Liver (tissue), 8 donors: ENCODE measurements at regions not wholly inside any gene's neighbourhood (a gene's known extent, or its start where the extent isn't known, plus 50 kb on each side); places are given as distances from the start of the nearest gene placed in this dataset.
"Not testable (repeated sequence)": the region's sequence is repeated elsewhere in the genome, so short reads cannot be mapped to it uniquely, and the experiment has no call there.

Experiments
- DNase-seq: peaks from one replicate; pipeline ENCODE4 v3.0.0-alpha.2; 2017; ENCODE audit warnings: low spot score
- H3K27ac ChIP-seq, 2 donors: one replicate each; pipeline ENCODE4 v1.7.0; 2013; ENCODE audit warnings: inconsistent platforms in 2 of 2, low read length in 2 of 2, control low read depth in 1 of 2, low read depth in 1 of 2, mild to moderate bottlenecking in 1 of 2
- H3K27me3 ChIP-seq, 4 donors: one replicate each; pipeline versions ENCODE4 v1.6.1 to v1.7.0; 2013; ENCODE audit warnings: low read length in 3 of 4, inconsistent platforms in 1 of 4, mild to moderate bottlenecking in 1 of 4, moderate library complexity in 1 of 4; ENCODE audit not compliant: control insufficient read depth in 4 of 4, insufficient read depth in 4 of 4
- H3K36me3 ChIP-seq, 4 donors: one replicate each; pipeline versions ENCODE4 v1.6.1 to v1.7.0; 2013; ENCODE audit warnings: low read length in 3 of 4, mild to moderate bottlenecking in 3 of 4, low read depth in 1 of 4, moderate library complexity in 1 of 4; ENCODE audit not compliant: control insufficient read depth in 4 of 4, insufficient read depth in 3 of 4
- H3K4me1 ChIP-seq, 4 donors: one replicate each; pipeline versions ENCODE4 v1.6.1 to v1.7.0; 2013; ENCODE audit warnings: low read length in 3 of 4, mild to moderate bottlenecking in 3 of 4, moderate library complexity in 1 of 4; ENCODE audit not compliant: control insufficient read depth in 4 of 4, insufficient read depth in 4 of 4
- H3K4me3 ChIP-seq, 3 donors: one replicate each; pipeline versions ENCODE4 v1.6.1 to v1.7.0; 2013; ENCODE audit warnings: low read length in 3 of 3, control low read depth in 1 of 3, low read depth in 1 of 3, mild to moderate bottlenecking in 1 of 3
- H3K9ac ChIP-seq, 2 donors: one replicate each; pipeline ENCODE4 v1.7.0; 2013; ENCODE audit warnings: low read length in 2 of 2, mild to moderate bottlenecking in 2 of 2, moderate library complexity in 2 of 2, control low read depth in 1 of 2, low read depth in 1 of 2
- H3K9me3 ChIP-seq, 4 donors: one replicate each; pipeline versions ENCODE4 v1.6.1 to v1.7.0; 2013; ENCODE audit warnings: low read length in 3 of 4; ENCODE audit not compliant: control insufficient read depth in 4 of 4
- ATF3 ChIP-seq: IDR thresholded peaks from 2 replicates; pipeline ENCODE4 v1.6.1; 2016; ENCODE audit warnings: antibody characterized with exemption
- CTCF ChIP-seq: fragments of 150-350 bp; IDR thresholded peaks from 2 replicates; pipeline ENCODE4 v1.5.1; 2017; ENCODE audit warnings: improper control_type of control experiment, low read depth, low read length; ENCODE audit not compliant: missing input control
- EGR1 ChIP-seq, 2 donors: IDR thresholded peaks; 2 replicates each; pipeline ENCODE4 v1.6.1; 2016 to 2018; ENCODE audit warnings: antibody characterized with exemption in 2 of 2, low read depth in 2 of 2
- FOXA1 ChIP-seq: IDR thresholded peaks from 2 replicates; pipeline ENCODE4 v1.6.1; 2016; ENCODE audit warnings: antibody characterized with exemption
- FOXA2 ChIP-seq: IDR thresholded peaks from 2 replicates; pipeline ENCODE4 v1.6.1; 2016; ENCODE audit warnings: antibody characterized with exemption
- HNF4A ChIP-seq, 2 donors: conservative IDR thresholded peaks; 2 replicates each; pipeline ENCODE4 v1.6.1; 2016; ENCODE audit warnings: antibody characterized with exemption in 2 of 2, mild to moderate bottlenecking in 2 of 2
- HNF4G ChIP-seq: IDR thresholded peaks from 2 replicates; pipeline ENCODE4 v1.6.1; 2016; ENCODE audit warnings: antibody characterized with exemption
- JUND ChIP-seq, 2 donors: IDR thresholded peaks; 2 replicates each; pipeline ENCODE4 v1.6.1; 2016; ENCODE audit warnings: antibody characterized with exemption in 2 of 2
- MAX ChIP-seq: IDR thresholded peaks from 2 replicates; pipeline ENCODE4 v1.6.1; 2016; ENCODE audit warnings: antibody characterized with exemption
- NR2F2 ChIP-seq: IDR thresholded peaks from 2 replicates; pipeline ENCODE4 v1.6.1; 2016; ENCODE audit warnings: antibody characterized with exemption
- RAD21 ChIP-seq, 2 donors: IDR thresholded peaks; 2 replicates each; pipeline ENCODE4 v1.6.1; 2016; ENCODE audit warnings: antibody characterized with exemption in 2 of 2, mild to moderate bottlenecking in 2 of 2
- REST ChIP-seq: IDR thresholded peaks from 2 replicates; pipeline ENCODE4 v1.6.1; 2016; ENCODE audit warnings: antibody characterized with exemption, mild to moderate bottlenecking
- RXRA ChIP-seq, 2 donors: IDR thresholded peaks; 2 replicates each; pipeline ENCODE4 v1.6.1; 2017 to 2018; ENCODE audit warnings: antibody characterized with exemption in 2 of 2, mild to moderate bottlenecking in 1 of 2
- SP1 ChIP-seq: IDR thresholded peaks from 2 replicates; pipeline ENCODE4 v1.6.1; 2018; ENCODE audit warnings: antibody characterized with exemption, mild to moderate bottlenecking
- TAF1 ChIP-seq: conservative IDR thresholded peaks from 2 replicates; pipeline ENCODE4 v1.6.1; 2016; ENCODE audit warnings: antibody characterized with exemption, mild to moderate bottlenecking
- YY1 ChIP-seq: IDR thresholded peaks from 2 replicates; pipeline ENCODE4 v1.6.1; 2016; ENCODE audit warnings: antibody characterized with exemption, mild to moderate bottlenecking
- ZBTB33 ChIP-seq: IDR thresholded peaks from 2 replicates; pipeline ENCODE4 v1.6.1; 2016; ENCODE audit warnings: antibody characterized with exemption
- WGBS: extraction: QIAGEN DNeasy Blood & Tissue Kit; methylation state at CpG from one replicate; pipeline ENCODE4 v1.1.7; 2013; 5-methylcytosine and 5-hydroxymethylcytosine counted together
- donor health status: healthy.
- donor health status: healthy.
- donor health status: healthy.
- donor health status: healthy.
- donor health status: healthy.

- not testable (repeated sequence) for H3K27me3 ChIP-seq, H3K9ac ChIP-seq, H3K4me3 ChIP-seq, H3K36me3 ChIP-seq, H3K4me1 ChIP-seq, H3K27ac ChIP-seq, H3K9me3 ChIP-seq, DNase-seq
- WGBS = 79% methylated on average over 2 of the region's 2 CpGs
These were observed 89.8 kb downstream of the DNAAF6 start for GRCh38 chrX:107296184-107296583.

GRCh38 chrX:107298276-107298675, 91.9 kb downstream of the DNAAF6 start:
- H3K36me3 ChIP-seq = no peaks in the 10 kb centered on the region
- no peak overlapping the region for H3K27ac ChIP-seq
- H3K4me3 ChIP-seq = no peak overlapping the region
- H3K9me3 ChIP-seq = no peaks in the 10 kb centered on the region
- peaks cover 0 to 2% (median 0%) of the 10 kb centered on the region in 4 donors for H3K27me3 ChIP-seq
- no peak for TF ChIP-seq REST
- TF ChIP-seq NR2F2 = no peak
- TF ChIP-seq FOXA2 = no peak
- TF ChIP-seq YY1 = no peak
- H3K9ac ChIP-seq = no peak overlapping the region
- DNase-seq = no peak
- WGBS = 73% methylated on average over 2 of the region's 2 CpGs
- no peaks in the 10 kb centered on the region for H3K4me1 ChIP-seq

- Histone ChIP-seq H3K4me3 (no peak overlapping the region), H3K36me3 (no peaks in the 10 kb centered on the region), H3K9me3 (peaks cover 0 to 4% (median 0%) of the 10 kb centered on the region in 4 donors), H3K4me1 (no peaks in the 10 kb centered on the region), H3K27me3 (peaks cover 0 to 2% (median 0%) of the 10 kb centered on the region in 4 donors), H3K27ac (no peak overlapping the region), H3K9ac (no peak overlapping the region)
- DNase-seq = no peak
- 94% methylated on average over 3 of the region's 3 CpGs for WGBS
- TF ChIP-seq TAF1 (no peak), EGR1 (IDR thresholded peaks at IDR 0.05; ENCODE audit: low read depth in 2 of 2) (no peak), HNF4G (no peak), FOXA2 (no peak), FOXA1 (no peak), HNF4A (conservative IDR thresholded peaks at IDR 0.05) (no peak)
These were observed 94.8 kb downstream of the DNAAF6 start for GRCh38 chrX:107301253-107301652.

- Histone ChIP-seq H3K27ac (no peak overlapping the region), H3K4me3 (no peak overlapping the region), H3K9me3 (peaks cover 0 to 4% (median 0%) of the 10 kb centered on the region in 4 donors), H3K4me1 (no peaks in the 10 kb centered on the region), H3K27me3 (peaks cover 0 to 2% (median 0%) of the 10 kb centered on the region in 4 donors), H3K9ac (no peak overlapping the region), H3K36me3 (no peaks in the 10 kb centered on the region)
- DNase-seq = no peak
- 27% methylated on average over 2 of the region's 2 CpGs for WGBS
- TF ChIP-seq RXRA (IDR thresholded peaks at IDR 0.05) (no peak), JUND (IDR thresholded peaks at IDR 0.05) (no peak), TAF1 (no peak), EGR1 (IDR thresholded peaks at IDR 0.05; ENCODE audit: low read depth in 2 of 2) (no peak), RAD21 (IDR thresholded peaks at IDR 0.05) (no peak), CTCF (no peak), ATF3 (no peak), FOXA2 (no peak), HNF4A (conservative IDR thresholded peaks at IDR 0.05) (no peak), NR2F2 (no peak), ZBTB33 (no peak), SP1 (no peak), YY1 (no peak), MAX (no peak)
These were observed 97.7 kb downstream of the DNAAF6 start for GRCh38 chrX:107304141-107304540.
